Stimulated activated naive CD4-positive, alpha-beta T cell treated with Interleukin-2 at 50 U/mL for 16 hours (primary cell): ENCODE measurements at regions not wholly inside any gene's neighbourhood (a gene's known extent, or its start where the extent isn't known, plus 50 kb on each side); places are given as distances from the start of the nearest gene placed in this dataset.
"Not testable (repeated sequence)": the region's sequence is repeated elsewhere in the genome, so short reads cannot be mapped to it uniquely, and the experiment has no call there.

Experiments used
- DNase-seq: peaks from one replicate; lab custom pipeline; 2025; lab: John Stamatoyannopoulos, UW

DNA sequence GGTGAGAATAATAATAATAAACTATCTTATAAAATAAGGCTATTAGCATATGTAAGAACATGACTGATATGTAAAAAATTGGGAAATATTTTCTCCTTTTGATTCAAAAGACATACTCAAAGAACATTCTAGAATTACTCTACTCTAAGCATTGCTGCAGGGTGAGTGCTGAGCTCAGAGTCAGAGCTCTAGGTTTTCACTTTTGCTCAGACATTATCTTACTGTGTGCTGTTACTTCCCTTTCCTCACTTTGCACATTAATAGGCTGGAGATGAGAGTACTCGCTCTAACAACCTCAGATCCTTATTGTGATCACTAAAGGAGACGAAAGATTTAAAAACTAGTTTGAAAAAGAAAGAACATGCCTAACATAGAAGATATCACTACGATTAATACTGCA, 99.4 kb upstream of the C9orf72 start:
- DNase-seq, result no peak

DNA sequence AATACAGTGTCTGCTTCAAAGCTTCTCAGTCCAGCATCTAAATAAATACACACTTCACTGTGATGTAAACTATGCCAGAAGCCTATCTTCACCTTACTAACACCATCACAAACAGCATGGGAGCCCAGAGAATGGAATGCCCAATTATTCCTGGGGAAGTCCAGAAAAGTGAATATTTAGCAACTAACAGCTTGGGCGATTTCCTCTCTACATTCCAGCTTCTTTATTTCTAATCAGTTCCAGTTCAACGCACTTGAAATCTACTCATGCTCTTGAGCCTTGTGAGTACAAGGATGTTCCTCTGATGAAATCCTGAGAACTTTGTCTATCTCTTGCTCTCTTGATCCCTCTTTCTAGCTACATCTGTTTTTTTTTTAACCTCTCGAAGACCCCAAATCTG, 100.4 kb upstream of the C9orf72 start:
- DNase-seq, result no peak

DNA sequence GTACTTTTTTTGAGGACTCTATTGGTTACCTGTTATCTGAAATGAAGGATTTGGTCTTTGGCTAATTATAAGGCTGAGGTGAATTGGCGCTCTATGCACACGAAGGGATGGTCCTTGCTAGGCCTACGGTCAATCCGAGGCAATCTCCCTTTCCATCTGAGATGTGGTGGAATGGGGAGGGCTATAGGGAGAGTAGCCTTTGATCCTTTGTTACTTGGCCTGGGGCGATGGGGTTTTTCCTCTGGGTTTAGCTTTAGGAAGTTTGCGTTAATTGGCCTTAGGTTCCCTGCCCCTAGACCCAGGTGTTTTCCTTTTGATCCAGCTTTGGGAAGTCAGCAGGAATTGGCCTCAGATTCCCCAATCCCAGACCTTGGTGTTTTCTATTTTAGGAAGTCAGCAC, 102.1 kb upstream of the C9orf72 start:
- DNase-seq, result no peak

DNA sequence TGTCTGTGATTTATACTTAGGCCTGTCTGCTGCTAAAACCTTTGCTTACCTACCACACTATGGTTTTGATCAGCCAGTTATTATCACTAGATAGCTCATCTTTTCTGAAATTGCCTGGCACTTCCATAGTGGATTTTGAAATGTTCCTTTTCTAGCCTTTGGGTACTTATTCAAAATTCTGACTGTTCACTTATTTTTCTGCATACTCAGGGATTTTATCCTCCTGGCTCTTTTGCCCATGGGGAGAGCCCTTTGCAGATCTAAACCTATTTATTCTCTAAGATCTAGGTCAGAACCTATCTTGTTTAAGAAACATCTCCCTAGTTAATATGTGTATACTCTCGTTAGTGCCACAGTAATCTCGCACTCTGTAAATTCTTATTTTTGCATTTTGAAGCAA, 103.5 kb upstream of the C9orf72 start:
- DNase-seq, result no peak

DNA sequence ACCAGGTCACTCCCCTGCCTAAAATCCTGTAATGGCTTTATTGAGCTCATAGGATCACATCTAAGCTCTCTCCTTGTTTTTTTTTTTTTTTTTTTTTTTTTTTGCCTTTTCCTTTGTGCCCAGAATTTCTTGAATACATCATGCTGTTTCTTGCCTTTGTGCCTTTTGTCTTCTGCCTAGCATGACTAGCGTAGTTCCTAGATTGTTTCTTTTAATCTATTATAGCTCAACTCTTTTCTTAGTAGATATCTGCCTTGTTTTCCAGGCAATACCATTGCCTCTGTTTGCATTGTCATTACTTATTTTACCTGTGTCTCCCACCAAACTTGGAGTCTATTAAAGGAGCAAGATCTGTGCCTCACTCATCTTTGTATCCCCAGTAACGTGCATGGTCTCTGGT, 106.1 kb upstream of the C9orf72 start:
- DNase-seq, result no peak

DNA sequence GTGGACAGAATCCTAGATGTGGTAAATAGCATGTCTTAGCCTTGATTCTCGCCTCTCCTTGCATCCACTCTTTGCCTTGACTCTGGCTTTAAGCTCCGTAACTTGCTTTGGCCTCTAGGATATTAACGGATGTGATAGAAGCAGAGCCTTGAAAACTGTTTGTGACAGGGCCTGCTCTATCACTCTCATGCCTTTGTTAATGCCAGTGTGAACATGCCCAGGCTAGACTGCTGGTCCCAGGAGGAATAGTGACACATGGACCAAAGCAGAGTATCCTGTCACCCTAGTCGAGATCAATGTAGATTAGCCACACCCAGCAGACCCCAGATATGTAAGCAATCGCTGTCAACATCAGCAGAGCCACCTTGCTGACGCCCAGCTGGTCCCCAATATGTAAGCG, 109.9 kb upstream of the C9orf72 start:
- no peak for DNase-seq

DNA sequence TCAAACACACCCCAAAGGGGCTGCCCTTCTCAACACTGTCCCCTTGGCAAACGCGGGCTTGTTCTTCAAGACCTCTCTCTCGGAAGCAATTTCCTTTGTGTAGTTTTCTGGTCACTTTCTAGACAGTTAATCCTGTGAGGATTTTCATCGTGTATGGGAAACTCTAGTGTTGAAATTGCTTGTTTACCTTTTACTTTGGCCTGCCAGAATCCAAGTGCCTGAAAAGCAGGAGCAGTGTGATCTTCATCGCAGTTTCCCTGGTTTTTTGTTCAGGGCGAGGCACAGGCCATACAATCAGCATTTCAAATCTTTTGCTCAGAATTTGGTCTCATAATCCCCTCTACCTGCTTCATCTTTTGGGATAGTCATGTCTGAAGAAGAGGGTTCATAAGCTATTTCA, 115.7 kb upstream of the C9orf72 start:
- DNase-seq, result no peak

DNA sequence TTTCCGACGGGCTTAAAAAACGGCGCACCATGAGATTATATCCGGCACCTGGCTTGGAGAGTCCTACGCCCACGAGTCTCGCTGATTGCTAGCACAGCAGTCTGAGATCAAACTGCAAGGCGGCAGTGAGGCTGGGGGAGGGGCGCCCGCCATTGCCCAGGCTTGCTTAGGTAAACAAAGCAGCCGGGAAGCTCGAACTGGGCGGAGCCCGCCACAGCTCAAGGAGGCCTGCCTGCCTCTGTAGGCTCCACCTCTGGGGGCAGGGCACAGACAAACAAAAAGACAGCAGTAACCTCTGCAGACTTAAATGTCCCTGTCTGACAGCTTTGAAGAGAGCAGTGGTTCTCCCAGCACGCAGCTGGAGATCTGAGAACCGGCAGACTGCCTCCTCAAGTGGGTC, 117.5 kb upstream of the C9orf72 start:
- not testable (repeated sequence) for DNase-seq

DNA sequence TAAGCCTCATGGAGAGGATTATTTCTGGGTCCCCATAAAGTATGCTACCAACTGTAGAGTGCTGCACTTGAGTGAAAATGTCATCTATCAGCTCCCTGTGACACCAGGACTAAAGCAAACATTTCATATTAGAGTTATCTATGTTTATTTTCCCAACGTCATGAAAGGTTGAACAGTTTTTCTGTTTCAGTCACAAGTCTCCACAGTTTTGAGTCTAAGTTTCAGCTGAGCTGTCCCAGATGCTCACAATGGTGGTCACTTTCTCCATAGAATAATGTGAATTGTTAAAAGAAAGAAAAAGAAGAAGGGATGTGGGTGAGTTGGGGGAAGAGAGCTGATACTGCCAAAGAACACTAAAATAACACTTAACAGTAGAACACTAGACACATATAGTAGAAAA, 126.3 kb upstream of the C9orf72 start:
- DNase-seq, result no peak

DNA sequence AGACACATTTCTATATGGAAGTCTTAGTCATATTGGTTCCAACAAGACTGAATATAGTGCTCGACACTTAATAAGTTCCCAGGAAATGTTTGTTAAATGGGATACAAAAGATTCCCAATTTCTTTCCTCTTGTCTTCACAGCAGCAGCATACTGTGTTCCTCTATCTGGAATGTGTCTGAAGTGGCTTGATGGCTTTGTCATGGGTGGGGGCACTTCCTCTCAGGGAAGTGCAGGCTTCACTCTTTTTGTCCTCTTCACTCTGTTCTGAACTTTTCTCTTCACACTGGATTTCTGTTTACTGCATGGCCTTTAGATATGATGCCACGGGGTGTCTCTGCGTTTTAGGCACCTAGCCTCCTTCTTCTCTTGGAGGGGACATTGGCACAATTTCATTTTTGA, 127.7 kb upstream of the C9orf72 start:
- no peak for DNase-seq

DNA sequence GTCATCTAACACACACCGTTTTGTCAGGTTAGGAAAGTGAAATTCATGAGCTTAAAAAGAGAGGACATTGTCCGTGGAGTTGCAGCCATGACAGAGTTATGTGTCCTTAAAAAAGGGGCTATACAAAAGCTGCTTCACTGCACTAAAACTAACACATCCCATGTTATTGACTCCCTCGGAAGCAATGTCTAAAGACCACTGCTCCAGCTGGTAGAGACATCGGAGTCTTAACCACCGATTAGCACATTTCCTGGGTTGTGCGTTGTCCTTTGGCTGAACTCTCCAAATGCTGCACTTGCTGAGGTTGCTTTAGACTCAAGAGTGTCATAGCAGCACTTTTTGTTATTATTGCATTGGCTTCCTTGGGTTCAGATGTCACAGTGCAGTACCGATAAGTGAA, 128.3 kb upstream of the C9orf72 start:
- DNase-seq, result no peak

DNA sequence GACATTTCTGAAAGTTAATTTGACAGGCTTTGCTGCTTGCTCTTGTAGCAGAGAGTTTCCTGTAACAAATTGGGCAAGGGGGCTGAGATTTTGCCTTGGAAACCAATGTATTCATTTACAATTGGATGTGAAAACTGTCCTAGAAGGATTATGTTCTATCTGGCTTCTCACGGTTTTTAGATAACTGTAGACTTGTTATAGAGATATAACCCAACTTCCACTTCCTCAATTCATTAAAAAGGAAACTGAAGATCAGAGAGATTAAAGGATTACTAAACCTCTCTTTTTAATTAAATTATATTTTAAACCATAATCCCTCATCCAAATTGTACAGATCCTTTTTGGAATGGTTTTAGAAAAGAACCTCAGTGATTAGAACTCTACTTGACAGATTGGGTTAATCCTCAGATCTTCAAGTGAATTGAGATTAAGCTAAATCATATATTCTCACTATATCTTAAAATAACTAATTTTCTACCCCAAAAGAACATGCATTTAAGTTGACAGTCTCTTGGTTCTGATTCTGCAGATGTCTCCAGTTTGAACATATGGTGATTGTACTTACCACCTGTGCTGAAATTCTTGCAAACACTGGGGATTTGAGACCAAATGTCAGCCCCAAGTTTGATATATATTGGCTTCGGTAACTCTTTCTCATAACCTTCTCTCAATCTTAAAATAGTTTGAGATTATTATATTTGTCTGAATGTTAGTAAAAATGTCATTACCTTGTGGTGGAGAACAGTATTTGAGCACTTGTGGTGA, 130.1 kb upstream of the C9orf72 start:
- no peak for DNase-seq

DNA sequence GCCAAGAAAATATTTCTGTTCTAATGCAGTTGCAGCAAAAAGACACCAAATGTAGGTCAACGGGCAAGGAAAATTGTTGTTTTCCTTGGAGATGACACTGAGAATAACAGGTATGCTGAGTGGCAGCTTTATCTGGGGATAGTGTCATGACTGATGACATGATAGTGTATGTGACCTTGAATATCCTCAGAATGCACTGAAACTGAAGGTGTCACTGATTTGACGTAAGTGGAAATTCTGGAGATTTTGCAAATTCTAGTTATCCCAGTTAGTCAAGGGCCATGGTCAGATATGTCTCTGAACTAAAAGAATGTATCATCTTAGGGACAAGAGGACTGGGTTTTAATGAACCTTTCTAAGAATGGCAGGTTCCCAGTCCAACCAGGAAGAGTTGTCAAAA, 138.0 kb upstream of the C9orf72 start:
- DNase-seq, result no peak

DNA sequence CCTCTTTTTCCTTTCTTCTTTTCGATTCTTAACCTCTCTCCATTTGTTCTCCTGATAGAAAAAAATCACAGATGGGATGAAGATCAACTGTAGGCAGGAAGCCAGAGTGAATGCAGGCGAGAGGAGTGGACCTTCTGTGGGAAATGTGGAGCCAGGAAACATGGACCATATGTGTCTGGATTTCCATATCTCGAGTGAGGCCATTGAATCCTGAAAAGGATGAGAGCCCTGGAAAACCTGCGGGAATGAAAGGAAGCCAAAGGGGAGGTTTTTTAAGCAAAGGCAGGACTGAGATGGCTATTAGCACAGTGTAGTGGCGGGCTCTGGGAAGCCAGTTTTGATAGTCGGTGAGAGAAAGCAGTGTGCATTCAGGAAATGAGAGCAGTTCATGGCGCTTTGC, 139.5 kb upstream of the C9orf72 start:
- no peak for DNase-seq

DNA sequence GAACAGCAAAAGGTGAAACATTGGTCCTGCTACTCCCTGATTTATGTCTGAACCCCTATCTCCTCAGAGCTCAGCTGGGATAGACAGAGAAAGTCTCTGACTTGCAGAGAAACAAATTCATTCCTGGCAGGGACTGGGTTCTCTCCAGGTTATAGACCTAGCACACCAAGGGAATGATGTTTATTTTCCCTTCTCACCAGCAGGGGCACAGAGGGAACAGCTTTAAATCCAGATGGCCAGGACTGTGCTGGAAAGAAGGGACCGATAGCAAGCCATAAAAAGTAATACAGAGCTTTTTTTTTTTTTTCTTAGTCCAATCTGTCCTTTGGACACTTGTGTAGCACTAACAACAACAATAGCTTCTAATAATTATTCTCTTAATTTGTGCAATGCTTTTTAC, 141.1 kb upstream of the C9orf72 start:
- no peak for DNase-seq

DNA sequence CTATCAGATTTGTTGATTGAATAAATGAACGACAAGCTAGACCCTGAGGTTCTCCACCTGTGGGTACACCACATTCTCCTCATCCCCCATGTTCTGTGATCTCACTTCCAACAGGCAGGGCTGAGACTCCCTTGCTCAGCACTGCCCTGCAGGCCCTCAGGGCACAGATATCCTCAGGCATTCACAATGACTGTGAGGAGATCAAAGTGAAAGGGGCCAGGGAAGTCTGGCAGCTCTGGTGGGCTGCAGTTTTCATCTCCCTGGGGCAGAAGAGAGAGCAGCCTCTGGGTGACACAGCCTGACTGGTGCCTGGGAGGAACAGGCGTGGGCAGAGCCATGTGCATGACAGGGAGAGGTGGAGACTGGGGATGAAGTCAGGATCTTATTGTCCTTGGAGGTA, 142.4 kb upstream of the C9orf72 start:
- DNase-seq, result no peak

DNA sequence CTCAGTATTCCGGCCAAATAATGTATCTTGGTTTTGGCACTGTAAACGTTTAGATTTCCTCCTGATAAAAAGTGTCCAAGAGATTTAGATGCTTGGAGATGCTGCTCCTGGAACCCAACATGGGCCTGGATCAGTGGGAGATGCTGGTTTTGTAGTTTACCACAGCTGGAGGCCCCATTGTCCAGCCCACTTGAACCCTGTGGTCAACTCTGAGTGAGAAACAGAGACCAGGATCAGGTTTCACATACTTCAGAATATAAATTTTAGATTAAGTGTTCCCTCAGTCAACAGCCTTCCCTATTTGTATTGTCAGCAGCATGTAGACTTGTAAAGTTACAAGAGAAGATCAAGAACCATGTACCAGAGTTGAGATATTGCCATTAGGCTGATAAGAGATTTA, 144.7 kb upstream of the C9orf72 start:
- no peak for DNase-seq

DNA sequence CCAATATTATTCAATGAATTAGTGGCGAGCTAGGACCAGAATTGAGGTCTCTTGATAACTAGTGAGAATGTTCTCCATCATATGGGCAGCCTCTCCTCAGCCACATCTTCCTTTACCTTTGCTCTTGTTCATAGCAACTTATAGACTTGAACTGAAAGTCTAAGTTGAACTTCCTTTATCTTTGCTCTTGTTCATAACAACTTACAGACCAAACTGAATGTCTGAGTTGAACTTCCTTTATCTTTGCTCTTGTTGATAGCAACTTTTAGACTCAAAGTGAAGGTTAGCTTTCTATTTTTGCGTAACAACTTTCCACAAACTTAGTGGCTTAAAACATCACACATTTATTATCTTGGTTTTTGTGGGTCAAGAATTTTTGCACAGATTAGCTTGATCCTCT, 146.4 kb upstream of the C9orf72 start:
- DNase-seq, result no peak

DNA sequence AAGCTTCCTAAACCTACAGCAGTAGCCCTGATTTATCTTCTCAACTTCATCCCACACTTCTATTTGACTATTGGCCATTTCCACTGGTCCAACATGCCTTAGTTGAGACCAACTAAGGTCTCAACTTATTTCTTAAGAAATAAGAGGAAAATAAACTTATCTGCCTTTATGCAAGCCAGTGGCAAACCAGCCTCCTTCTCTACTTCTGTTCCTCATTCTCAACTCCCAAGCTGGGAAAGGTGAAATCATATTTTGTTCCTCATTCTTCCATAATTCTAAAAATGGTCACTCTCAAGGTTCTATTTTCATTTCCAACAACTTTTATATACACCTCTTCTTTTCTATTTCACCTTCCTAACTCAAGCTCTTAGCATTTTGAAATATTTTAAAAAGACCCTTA, 149.6 kb upstream of the C9orf72 start:
- DNase-seq, result no peak

DNA sequence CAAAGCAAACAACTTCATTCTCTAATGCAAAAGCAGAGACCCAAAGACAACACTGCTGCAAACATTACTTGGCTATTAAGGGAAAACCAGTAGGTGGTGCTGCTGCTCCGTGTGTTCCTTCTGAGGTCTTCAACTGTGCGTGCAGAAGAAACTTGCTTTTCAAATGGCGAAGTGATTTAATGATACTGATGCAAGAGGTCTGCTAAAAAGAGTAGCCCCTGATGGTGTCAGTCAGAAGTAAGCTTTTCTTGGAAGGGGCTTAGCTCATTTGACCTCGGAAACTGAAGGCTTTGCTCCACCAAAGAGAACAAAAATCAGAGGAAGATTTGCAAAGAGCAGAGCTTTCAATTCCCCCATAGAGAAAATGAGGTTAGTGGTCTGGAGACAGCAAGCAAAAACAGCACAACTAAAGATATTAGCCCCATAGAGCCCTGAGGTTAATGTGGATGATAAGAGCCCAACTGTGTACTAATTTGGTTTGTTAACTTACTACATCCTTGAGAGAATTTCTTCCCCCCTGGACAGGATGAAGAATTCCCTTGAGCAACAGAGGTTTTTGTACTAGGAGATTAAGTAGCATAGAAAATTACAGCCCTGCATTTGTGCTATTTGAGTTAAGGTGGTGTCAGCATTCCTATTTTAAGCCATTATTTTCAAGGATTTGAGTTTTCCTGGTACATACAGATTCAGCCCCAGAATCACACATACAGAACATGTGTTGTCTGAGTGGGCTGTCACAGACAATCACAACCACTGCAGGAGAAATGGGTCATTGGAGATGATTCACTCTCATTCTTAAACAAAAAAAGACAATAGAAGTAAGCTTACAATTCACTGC, 153.2 kb upstream of the C9orf72 start:
- DNase-seq, result no peak

DNA sequence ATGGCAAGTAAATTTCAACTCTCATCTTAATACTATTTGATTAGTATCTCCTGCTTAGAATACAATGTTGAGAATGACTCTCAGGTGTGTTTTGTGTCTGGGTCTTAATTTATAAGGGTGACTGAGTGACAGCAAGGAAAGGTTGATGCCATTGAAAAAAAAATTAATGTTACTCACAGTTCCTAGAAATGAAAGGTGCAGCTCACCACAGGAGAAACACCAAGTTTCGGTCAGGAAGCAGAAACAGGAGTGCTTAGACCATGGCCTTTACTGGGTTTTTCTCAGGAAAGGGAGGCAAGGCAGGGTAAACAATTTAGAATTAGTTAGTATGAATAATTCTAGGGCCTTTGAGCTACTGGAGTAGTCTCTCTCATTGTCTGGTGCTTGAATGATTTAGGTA, 159.2 kb upstream of the C9orf72 start:
- no peak for DNase-seq

DNA sequence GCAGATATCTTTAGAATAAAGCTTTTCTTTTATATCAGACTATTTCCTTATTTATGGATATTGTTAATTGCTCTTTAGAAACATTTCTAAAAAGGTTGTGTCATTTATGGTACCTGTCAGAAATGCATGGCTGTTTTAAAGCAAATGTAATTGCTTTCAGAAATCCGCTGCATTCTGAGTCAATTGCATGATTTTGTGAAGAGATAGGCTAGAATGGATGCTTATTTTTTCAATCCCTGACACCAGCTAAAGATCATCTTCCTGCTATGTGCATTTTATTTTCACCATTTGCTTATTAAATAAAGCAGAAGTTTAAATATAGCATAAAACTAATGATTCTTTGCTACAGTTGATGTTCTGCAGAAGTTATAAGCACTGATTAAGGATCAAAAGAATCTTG, 170.2 kb upstream of the C9orf72 start:
- DNase-seq, result no peak

DNA sequence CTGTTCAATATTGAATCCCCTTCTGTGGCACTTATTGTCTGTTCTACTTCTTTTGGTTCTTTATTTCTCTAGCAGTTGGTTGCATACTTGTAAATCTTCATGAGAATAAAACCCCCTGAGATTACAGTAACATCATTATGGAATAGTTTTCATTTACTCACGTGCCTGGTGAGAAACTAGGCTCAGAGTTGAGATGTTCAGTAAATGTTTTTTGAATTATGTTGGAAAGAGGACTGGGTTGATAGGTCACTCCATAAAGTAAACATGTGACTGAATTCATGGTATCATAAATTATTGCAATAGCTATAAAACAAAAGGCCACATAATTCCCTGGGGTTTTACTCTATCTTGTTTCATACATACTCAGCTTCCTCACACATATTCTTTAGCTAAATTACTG, 174.2 kb upstream of the C9orf72 start:
- DNase-seq, result no peak

DNA sequence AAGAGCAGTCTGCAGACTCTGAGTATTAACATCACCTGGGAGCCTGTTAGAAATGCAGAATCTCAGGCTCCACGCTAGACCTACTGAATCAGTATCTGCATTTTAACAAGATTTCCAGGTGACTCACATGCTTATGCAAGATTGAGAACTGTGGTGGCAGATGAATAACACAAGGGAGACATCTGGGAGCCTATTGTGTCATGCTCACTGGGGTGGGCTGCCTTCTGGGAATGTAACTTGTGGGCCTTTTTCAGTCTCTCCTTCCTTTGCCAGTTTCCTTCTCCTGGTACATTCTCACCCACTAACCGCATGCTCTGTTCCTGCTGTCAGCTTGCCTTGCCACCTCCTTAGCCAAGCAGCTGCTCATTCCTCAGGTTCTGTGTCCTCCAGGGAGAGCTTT, 176.6 kb upstream of the C9orf72 start:
- no peak for DNase-seq
